GM18498 (cell line): ENCODE measurements at regions not wholly inside any gene's neighbourhood (a gene's known extent, or its start where the extent isn't known, plus 50 kb on each side); places are given as distances from the start of the nearest gene placed in this dataset.

Source experiments
- ATAC-seq: cut with Tn5 transposase; IDR thresholded peaks from one replicate; pipeline ENCODE4 v1.9.1; 2021; ENCODE audit warnings: mild to moderate bottlenecking, moderate library complexity; ENCODE audit not compliant: unreplicated experiment

DNA sequence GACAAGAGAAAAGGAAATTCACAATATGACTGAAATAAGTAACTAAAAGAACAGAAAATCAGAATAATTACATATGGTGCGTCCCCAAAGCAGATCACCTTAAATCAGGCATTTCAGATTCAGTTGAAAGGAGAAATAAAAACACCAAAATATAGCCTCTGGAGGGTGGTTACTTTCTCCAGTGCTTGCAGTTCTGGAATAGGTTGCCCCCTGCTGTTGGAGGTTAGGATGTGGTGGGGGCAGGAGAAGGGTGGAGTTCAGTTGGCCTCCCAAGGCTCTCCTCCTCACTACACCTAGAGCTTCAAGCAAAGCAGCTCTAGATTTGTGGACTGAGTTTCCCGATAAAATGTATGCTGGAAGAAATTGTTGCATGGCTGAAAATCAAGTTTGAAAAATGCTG is 338.2 kb upstream of the TLE4 start:
- ATAC-seq, result peak; percentile 80

DNA sequence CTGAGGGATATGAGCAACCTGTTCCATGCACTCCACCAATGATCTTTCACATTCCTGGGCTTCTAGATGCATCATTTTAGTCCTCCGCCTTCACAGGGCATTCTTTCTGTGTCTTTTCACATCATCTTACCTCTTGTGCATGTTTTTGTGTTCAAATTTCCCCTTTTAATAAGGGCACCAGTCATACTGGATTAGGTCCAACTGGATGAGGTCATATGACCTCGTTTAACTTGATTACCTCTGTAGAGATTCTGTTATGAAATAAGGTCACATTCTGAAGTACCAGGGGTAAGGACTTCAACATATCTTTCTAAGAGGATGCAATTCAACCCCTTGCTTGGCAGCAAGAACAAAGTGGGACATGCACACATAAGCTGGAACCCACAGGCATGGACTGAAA is 335.3 kb upstream of the TLE4 start:
- ATAC-seq, result no peak

DNA sequence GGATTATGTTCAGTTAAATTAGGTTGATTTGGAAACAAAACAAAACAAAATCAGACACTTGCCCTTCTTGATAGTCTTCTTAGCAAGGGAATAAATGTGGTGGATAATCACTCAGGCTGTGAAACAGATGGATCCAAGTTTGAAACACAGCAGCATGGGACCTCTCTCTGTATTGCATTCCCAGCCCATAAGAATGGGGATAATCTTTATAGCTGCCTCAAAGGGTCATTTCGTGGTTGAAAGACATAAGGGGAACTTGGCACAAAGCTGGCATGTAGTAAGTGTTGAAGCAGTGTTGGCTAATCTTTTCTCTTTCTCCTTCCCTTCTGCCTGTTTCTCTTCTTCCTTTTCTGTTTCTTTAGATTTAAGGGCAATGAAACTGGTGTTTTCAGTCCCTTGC is 333.9 kb upstream of the TLE4 start:
- no peak for ATAC-seq

DNA sequence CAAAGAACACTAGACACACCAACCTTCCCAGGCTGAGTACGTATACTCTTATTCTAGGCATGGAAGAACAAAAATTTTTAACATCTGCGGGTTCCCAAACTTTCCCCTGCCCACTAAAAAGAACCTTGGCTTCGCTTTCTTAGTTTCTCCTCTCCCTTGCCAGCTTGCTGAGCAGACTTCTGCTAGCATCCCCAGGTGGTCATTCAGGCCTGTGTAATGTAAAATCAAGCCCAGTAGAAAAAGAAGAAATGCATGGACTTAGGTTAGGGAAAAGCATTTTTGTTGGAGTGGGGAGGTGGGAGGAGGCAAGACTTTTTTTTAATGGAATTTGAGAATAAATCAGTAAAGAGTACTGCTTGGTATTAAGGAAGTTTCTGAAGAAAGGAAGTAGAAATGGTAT is 331.0 kb upstream of the TLE4 start:
- ATAC-seq, result no peak

DNA sequence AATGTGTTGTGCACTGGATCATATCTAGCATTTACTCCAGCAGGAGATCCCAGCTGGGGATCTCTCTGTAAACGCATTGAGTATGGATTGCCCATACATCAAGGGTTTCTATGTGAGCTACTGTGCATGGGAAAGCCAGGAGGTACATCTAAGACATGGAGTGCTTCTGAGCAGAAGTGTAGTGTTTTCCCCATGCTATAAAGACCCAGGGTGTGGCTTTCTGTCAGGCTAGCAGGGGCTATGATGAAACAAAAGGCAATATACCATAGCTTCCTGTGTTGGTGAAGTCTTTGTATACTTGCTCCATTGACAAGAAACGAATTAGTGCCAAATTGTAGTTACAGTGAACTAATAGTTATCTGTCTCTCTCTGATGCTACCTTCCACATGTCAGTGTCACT is 329.3 kb upstream of the TLE4 start:
- no peak for ATAC-seq

DNA sequence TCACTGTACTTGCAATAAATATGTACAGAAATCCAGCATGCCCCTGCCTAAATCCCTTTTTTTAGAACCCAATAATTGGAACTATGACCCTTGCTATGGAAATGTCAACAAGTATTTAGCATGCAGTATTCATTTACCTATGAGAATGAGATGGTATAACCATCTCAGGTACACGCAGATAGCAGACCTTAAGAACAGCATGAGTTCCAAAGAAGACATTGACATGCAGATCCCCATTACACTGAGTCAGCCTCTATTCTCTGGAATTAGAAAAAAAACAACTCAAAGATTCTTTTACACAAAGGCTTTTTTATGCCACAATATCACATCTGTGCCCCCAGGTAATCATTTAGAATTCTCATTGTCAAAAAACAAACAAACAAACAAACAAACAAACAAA is 325.6 kb upstream of the TLE4 start:
- ATAC-seq, result no peak

DNA sequence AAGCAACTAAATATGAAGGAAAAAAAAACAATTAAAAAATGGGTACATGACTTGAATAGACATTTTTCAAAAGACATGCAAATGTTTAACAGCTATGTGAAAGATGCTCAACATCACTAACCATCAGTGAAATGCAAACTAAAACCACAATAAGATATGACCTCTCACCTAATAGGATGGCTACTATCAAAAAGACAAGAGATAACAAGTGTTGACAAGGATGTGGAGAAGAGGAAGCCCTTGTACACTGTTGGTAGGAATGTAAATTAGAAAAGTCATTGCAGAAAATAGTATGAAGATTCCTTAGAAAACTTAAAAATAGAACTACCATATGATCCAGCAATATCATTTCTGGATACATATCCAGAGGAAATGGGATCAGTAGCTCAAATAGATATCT is 324.7 kb upstream of the TLE4 start:
- no peak for ATAC-seq

DNA sequence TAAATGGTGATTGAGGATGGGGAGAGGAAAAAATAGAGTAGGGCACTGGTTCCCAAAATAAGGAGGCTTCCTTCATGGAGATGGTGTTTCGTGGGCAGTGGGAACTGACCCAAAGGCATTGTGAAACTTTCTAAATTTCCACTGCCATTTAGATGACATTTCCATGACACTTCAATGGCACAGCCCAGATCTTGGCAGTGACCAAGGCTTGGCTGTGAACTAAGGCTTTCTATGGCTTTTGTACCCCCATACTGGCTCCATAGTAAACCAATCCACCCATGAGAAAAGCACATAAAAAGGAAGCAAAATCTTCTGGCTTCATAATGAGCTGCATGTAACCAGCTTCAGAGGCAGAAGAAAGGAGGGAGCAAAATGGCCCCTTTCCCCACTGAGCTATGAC is 321.0 kb upstream of the TLE4 start:
- ATAC-seq, result no peak

DNA sequence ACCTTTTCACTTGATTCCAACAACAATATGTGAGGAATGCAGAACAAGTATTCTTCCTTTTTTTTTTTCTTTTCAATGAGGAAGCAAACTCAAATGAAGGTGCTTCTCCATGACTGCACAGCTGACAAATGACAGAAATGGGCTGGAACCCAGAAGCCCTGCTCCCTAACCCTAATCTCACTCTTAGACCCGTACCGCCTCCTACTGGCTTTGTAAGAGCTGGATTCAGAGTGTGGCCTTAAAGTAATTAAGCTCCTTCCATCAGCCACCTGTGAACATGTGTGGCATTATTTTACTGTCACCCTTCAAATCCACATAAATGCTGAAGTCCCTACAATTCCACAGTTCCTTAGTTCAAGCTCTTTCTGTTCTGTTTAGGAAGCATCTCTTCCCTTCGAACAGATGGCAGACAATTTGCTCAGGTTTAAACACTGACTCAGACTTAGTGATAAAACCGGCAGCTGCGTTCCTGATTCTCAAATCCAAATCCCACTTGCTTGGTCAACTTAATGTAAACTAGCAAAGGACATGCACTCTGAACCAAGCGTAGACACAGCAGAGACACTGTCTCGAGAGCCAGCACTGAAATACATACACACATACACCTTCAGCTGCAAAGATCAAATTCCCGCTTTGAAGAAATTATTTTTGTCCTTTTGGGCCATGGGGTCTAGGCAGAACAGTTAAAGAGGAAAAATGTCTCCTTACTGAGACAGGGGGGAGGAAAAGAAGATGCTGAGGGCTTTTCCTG is 316.7 kb upstream of the TLE4 start:
- no peak for ATAC-seq

DNA sequence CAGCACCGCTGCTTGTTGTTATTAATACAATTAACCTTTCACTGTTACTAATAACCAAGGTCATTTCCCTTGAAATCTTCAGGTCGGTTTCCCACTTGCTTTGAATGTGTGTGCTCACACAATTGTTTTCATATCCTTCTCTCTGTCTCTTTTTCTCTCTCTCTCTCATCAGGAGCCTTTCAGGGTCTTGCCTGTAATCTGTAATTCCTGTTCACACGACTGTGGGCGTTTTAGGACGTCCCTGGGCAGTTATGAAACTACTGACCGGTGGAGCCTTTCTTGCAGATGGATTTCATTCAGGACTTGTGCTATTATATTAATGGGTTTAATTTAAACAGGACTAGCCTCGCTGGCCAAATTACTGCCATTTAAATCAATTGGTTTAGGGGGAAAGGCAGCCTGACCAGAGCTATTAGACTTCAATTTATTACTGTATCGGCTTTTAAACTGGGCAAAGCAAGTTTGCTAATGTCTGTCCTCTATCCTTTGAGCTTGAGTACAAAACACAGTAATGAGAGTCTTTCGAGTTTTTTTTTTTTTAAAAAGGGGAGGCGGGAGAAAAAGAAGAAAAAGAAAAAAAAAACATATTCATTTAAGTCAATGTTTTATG is 316.0 kb upstream of the TLE4 start:
- no peak for ATAC-seq

DNA sequence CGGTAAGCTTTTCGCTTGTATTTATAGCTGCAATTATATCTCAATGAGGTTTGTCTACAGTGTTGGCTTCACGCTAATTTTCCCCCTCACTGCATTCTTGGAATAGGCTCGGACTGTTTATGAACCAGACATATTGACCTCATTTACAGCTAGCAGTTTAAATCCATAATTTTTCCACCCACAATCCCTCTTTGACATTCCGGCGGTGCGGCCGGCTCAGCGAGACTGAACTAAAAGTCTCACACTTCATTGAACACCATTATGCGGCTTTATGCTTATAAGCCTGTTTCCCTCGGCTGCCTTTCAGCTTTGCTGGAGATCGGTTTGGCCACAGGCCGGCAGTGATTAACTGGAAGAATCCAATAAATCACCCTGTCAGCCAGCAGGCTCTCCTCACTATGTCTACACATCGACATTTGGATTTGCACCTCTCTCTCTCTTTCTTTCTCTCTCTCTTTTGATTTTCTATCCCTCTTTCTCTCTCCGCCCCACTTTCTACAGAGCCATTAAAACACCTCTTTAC is 315.0 kb upstream of the TLE4 start:
- no peak for ATAC-seq

DNA sequence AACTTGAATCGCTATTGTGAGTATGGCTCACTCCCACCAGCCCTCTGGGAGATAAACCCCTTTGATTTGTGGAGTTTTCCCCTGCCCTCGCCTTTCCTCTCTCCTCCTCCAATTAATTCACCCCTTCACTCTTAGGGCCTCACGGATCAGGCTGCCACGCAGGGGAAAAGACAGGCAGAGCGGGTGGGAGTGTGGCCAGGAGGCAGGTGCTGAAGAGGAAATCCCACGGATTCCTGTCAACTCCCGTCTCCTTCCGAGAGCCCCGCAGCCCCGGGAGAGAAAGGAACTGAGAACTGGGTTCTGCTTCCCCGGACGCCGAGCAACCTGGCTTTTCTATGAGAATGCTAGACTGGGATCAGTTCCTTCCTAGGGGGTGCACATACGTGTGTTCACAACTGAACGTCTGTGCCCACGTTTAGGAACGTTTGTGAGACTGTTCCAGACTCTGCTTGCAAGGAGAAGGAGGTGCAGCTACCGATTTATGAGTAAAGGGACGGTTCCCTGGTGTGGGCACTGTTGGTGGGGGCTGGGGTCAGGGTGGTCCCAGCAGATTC is 314.5 kb upstream of the TLE4 start:
- ATAC-seq, result no peak

DNA sequence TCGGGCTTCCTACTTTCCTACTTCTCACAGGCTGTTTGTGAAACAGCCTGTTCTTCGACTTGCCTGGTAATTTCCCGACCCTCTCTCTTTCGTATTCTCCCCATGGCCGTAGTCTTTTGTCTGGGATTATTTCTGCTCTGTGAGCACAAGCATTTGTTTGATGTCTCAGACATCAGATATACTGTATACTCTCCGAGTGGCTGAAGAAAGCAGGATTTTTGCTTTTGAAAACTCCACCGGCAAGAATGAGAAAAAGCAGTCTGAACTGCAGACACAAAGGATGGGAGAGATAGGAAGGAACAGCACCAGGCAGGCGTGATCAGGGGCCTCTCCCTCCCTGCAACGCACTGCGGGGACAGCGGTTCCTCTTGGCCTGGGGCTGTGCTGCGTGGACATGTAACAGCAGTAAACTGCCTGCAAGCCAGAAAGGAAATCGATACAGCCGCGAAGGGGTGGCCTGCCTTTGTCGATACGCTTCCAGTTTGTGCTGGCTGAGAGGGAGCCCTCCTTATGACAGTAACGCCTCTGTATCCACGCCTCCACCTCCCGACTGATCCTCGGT is 313.9 kb upstream of the TLE4 start:
- no peak for ATAC-seq

DNA sequence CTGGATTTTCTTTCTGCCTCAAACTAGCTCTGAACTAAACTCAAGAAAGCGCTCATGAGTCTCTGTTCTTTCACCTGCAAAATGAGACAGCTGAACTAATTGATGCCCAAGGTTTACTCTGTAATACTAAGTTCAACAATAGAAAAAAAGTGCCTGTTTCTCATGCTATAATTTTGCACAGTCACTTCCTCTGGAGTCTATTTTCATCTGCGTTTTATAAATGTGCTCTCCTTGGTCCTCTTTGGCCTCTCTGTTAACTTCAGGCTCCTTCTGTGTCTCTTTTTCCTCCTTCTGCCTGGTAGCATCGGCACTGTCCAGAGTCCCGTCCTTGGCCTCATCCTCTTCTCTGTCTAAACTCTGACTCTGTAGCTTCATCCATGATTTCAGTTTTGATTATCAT is 311.9 kb upstream of the TLE4 start:
- no peak for ATAC-seq

DNA sequence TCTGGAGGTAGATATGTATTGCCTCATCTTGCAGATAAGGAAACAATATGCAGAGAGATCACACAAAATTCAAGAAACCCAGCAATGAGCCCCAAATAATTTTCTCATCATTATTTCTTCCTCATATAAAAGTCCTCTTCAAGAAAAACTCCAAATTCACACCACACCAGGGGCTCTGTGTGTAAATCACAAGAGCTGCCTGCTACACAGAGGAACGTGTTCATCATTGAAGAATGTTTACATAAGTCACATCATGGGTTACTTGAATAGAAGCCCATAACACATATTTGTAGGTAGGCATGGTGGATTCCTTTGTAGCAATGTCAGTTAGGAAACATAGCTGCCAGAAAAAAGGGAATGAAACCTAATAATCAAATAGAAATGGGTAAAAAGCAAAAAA is 308.1 kb upstream of the TLE4 start:
- ATAC-seq, result no peak

DNA sequence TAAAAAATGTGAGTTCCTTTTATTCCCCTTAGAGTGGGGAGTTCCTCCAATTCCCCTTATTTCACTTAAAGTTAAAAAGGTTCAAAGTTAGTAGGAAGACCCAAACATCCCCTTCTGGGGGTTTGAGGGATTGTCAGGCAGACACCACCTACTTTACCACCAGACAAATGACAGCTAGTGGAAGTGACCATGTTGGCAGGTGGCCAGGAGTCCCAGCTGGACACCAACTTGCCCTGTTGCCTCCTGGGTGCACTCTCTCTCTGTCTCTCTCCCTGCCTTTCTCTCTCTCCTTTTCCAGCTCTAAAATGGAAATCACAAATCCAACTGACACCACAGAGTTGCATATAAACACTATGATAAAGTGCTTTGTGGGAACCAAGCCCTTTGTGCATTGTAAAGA is 307.7 kb upstream of the TLE4 start:
- no peak for ATAC-seq

DNA sequence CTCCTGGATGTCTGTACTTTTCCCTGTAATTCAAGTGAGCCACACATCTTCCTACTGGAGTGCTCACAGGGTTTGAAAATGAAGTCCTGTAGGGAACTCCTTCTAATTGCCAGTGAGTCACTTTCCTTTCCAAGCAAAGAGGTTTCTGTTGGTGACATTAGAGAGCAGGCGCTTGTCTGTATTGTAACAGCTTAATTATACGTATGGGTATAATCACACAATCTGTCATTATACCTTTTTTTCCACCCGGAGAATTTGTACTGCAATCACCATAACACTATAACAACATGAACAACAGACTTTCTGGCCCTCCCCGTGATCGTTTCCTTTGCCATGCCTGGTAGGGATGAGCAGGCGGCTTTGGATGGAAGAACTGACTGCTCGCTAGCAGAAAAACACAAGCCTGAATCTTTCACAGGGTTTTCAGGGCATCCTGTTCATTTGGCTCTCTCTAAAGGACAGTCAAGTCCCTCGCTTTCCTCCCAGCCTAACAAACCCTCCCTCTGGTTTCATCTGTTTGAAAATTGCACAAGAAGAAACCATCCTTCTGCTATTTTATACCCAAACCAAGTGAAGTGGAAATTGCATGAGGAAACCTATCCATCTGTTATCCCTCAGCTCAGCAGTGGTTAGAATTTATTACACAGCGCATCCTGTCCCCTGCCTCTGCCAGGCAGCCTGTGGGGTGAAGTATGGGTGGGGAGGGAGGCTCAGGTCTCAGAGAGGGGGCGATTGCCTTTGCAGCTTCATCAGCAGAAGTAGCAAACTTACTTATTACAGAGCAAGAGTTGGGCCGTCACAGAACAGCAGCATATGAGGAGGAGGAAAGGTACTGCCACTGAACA is 307.0 kb upstream of the TLE4 start:
- no peak for ATAC-seq

DNA sequence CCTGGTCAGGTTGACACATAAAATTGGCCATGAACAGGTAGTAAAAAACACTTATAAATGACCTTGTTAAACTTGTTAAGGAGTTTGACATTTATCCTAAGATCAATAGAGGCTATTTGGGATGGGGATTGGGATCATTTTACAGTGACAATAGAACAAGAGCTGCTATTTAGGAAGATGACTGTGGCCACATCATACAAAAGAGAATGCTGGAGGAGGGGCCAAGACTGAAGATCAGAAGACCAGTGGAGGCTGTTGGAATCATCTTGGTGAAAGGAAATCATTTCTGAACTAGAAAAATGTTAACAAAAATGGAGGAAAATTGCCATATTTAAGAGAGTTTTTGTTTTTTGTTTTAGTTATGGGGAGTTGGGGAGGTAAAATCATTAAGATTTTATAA is 304.8 kb upstream of the TLE4 start:
- ATAC-seq, result no peak

DNA sequence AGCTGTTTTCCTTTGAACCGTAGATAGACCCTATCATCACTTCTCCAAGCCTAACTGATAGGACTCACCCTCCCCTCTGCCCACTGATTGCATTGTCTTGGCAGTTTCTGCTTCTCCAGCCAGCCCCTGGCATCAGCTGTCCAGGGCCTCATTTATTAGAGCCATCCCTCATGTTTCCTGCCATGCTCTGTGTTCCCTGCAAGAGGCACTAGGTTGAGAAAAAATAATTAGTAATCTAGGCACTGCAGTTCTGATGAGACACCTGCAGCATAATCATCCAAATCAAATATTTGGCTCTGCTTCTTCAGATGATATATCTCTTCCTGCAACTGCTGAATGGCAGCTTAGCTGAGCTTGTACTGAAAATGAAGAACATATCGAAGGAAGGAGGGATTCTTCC is 303.0 kb upstream of the TLE4 start:
- ATAC-seq, result no peak

DNA sequence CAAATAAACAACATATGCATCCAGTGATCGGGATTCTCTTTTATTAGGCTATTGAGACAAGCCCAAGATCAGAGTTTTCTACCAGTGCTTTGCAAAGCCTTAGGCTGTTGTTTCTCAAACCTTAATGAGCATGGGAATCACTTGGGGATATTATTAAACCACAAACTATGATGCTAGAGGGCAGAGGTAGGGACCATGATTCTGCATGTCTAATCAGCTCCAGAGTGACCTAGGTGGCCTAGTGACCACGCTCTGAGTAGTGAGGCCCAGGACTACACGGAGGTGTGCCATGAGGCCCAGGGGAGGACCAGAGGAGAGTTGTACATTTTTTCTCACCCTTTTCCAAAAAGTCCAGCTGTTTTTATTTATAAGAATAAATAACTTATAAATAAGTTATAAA is 298.5 kb upstream of the TLE4 start:
- no peak for ATAC-seq

DNA sequence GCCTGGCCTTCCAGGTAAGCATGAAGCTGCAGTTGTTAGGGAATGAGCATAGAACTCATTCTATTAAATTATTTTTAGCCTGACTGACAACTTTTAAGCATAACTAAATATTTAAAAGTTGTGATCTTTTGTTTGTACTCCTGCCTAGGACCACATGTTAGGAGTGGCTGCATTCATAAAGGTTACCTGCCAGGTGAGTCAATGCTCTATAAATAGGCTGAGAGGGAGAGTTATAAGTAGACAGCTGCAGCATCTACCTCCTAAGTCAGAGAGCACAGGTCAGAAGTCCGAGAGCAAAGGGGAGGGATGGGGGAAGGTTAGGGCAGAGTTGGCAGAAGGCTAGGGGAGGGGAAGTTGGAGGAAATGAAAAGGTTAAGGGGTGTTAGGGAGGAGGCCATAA is 292.4 kb upstream of the TLE4 start:
- no peak for ATAC-seq
